GM18505 (cell line): ENCODE measurements at regions not wholly inside any gene's neighbourhood (a gene's known extent, or its start where the extent isn't known, plus 50 kb on each side); places are given as distances from the start of the nearest gene placed in this dataset.
"Not testable (repeated sequence)": the region's sequence is repeated elsewhere in the genome, so short reads cannot be mapped to it uniquely, and the experiment has no call there.

Experiments
- ATAC-seq: cut with Tn5 transposase; IDR thresholded peaks from one replicate; pipeline ENCODE4 v1.9.1; 2021; ENCODE audit not compliant: unreplicated experiment
- POLR2A ChIP-seq: IDR thresholded peaks from 4 replicates; pipeline ENCODE4 v1.6.1; 2011; ENCODE audit warnings: borderline replicate concordance; ENCODE audit not compliant: insufficient read depth, insufficient read length; ENCODE audit errors: extremely low read depth

- no peak for ATAC-seq
- no peak for TF ChIP-seq POLR2A
Observed at GRCh38 chr4:117014236-117014635, 71.1 kb downstream of the TRAM1L1 start.

- no peak for TF ChIP-seq POLR2A
- ATAC-seq: no peak
Observed at GRCh38 chr4:117010671-117011070, 74.7 kb downstream of the TRAM1L1 start.

DNA sequence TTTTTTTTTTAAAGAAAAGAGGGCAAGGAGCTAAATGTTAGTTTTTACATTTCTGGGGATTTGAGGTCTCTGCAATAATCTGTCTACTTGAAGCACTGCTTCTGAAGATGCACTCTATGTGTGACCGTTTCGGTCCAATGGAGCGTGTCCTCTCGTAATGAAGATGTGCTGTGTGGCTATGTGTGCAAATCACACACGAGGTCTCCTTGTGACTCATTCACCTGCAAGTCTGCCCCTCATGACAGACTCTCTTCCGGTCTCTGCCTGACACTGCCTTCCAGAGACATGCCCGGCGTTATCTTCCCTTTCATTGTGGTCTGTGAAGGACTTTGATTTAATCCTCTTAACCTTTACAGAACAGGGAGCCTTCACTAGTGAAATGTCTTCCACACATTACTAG, 84.3 kb downstream of the TRAM1L1 start:
- TF ChIP-seq POLR2A: no peak
- ATAC-seq: peak; percentile 85

- no peak for ATAC-seq
- TF ChIP-seq POLR2A: no peak
Observed at GRCh38 chr4:116982656-116983055, 102.7 kb downstream of the TRAM1L1 start.

- ATAC-seq: not testable (repeated sequence)
Observed at GRCh38 chr4:116980436-116980835, 104.9 kb downstream of the TRAM1L1 start.

- ATAC-seq: no peak
- no peak for TF ChIP-seq POLR2A
Observed at GRCh38 chr4:116959045-116959444, 126.3 kb downstream of the TRAM1L1 start.

- no peak for ATAC-seq
- no peak for TF ChIP-seq POLR2A
Observed at GRCh38 chr4:116953947-116954346, 131.4 kb downstream of the TRAM1L1 start.

GRCh38 chr4:116952530-116953136, 132.7 kb downstream of the TRAM1L1 start:
- TF ChIP-seq POLR2A: no peak
- no peak for ATAC-seq

GRCh38 chr4:116949856-116950255, 135.5 kb downstream of the TRAM1L1 start:
- no peak for TF ChIP-seq POLR2A
- no peak for ATAC-seq

- no peak for TF ChIP-seq POLR2A
- ATAC-seq: no peak
Observed at GRCh38 chr4:116942315-116942714, 143.1 kb downstream of the TRAM1L1 start.

DNA sequence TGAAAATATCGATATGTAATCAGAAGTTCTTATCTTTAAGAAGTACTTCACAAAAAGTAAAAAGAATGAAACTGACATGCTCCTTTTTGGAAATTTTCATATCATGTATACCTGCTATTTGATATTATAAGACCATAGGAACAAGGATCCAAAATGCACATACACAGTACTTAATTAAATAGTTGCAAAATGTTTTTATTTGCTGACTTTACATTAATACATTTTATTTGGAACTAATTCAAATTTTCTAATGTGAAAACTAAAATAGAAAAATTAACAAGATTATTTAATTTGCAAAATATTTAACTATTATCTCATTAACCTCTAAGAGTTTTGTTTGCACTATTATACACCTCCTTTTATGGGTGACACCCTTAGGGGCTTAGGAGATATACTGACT, 155.0 kb downstream of the TRAM1L1 start:
- TF ChIP-seq POLR2A: no peak
- no peak for ATAC-seq

GRCh38 chr4:116926631-116927295, 158.6 kb downstream of the TRAM1L1 start:
- TF ChIP-seq POLR2A: no peak

DNA sequence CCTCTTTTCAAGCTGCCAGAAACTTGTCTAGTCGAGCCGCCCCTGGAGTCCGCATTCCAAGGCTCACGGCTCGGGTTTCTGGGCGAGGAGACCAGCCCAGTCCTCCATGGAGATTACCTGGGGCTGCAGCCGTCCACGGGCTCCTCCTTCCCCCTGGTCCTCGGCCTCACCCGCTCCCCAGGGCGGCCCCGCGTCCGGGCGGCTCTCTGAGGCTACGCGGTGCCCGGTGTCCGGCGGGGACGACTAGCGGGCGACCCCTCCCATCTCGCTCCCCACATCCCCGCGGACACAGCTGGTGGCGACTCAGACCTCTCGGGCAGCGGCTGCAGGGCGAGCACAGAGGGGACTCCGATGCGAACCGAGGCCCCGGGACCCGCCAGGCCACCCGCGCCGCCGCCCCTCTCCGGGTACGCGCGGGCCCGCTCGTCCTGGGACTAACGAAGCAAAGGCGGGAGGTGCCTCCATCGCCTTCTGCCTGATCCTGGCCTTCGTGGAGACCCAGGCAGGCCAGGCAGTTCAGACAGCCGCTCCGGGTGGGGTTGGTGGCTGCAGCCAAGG, 159.4 kb downstream of the TRAM1L1 start:
- TF ChIP-seq POLR2A: no peak
- no peak for ATAC-seq

More at GRCh38 chr4:116926631-116927295, 158.6 kb downstream of the TRAM1L1 start:
- no peak for ATAC-seq

GRCh38 chr4:116923389-116923788, 162.0 kb downstream of the TRAM1L1 start:
- ATAC-seq: no peak
- no peak for TF ChIP-seq POLR2A
